B cell (primary cell): ENCODE measurements at regions not wholly inside any gene's neighbourhood (a gene's known extent, or its start where the extent isn't known, plus 50 kb on each side); places are given as distances from the start of the nearest gene placed in this dataset.

Source experiments
- ATAC-seq: fragments of 200-7000 bp; cut with Tn5 transposase; one replicate; pipeline ENCODE4 v1.10.0; 2021; ENCODE audit warnings: low read depth, mild to moderate bottlenecking, moderate number of reproducible peaks, moderate library complexity
- CTCF ChIA-PET: fragments of 350-600 bp; sonication (Branson Sonifier 250); formaldehyde crosslinking; loops from one replicate; lab custom pipeline; 2021; ENCODE audit warnings: antibody characterized with exemption, inconsistent platforms; lab: Charles Lee
- POLR2A ChIA-PET: fragments of 350-600 bp; sonication (Branson Sonifier 250); formaldehyde crosslinking; loops from one replicate; lab custom pipeline; 2021; ENCODE audit warnings: antibody characterized with exemption; lab: Charles Lee
- DNase-seq: peaks from one replicate; pipeline ENCODE4 v3.0.0; 2013
- H2AFZ ChIP-seq: 2 replicates; pipeline ENCODE4 v1.6.1; 2012; ENCODE audit warnings: mild to moderate bottlenecking, low read depth, low read length; ENCODE audit not compliant: insufficient read depth, poor library complexity, severe bottlenecking
- H3K27ac ChIP-seq, 2 donors: 1 replicate in 1 of 2; 2 replicates in 1 of 2; pipeline ENCODE4 v1.5.1; 2012 to 2013; ENCODE audit warnings: low read length in 2 of 2, mild to moderate bottlenecking in 2 of 2, moderate library complexity in 1 of 2
- H3K27me3 ChIP-seq, 4 experiments: fragments of 200-600 bp in 1 of 4; sonication (generic) in 1 of 4; replicated peaks in 1 of 4; 1 replicate in 2 of 4; 2 replicates in 2 of 4; pipeline versions ENCODE4 v1.6.1 to v1.7.0; 2013 to 2016; ENCODE audit warnings: low read length in 3 of 4, mild to moderate bottlenecking in 2 of 4, mixed read lengths in 1 of 4, moderate library complexity in 1 of 4; ENCODE audit not compliant: insufficient read depth in 4 of 4, control insufficient read depth in 3 of 4; ENCODE audit errors: control extremely low read depth in 1 of 4
- H3K36me3 ChIP-seq, 2 experiments: replicated peaks in 1 of 2; 1 replicate in 1 of 2; 2 replicates in 1 of 2; pipeline versions ENCODE4 v1.6.1 to v1.7.1; 2013; ENCODE audit warnings: low read length in 1 of 2; ENCODE audit not compliant: insufficient read depth in 2 of 2, control insufficient read depth in 1 of 2; ENCODE audit errors: control extremely low read depth in 1 of 2, extremely low read depth in 1 of 2
- H3K4me1 ChIP-seq, 2 donors: fragments of 200-600 bp in 1 of 2; sonication (generic) in 1 of 2; 1 replicate in 1 of 2; 2 replicates in 1 of 2; pipeline versions ENCODE4 v1.5.1 to v1.6.1; 2013 to 2017; ENCODE audit warnings: low read length in 2 of 2; ENCODE audit not compliant: control insufficient read depth in 2 of 2, insufficient read depth in 2 of 2
- H3K4me2 ChIP-seq: replicated peaks from 2 replicates; pipeline ENCODE3; 2012; ENCODE audit warnings: mild to moderate bottlenecking, low read depth, low read length; ENCODE audit not compliant: poor library complexity, severe bottlenecking
- H3K4me3 ChIP-seq, 5 experiments: fragments of 200-600 bp in 1 of 5; sonication (generic) in 1 of 5; 1 replicate in 3 of 5; 2 replicates in 2 of 5; pipeline versions ENCODE4 v1.5.1 to v1.7.0; 2011 to 2016; ENCODE audit warnings: low read length in 4 of 5, mild to moderate bottlenecking in 4 of 5, low read depth in 2 of 5, control low read depth in 1 of 5, moderate library complexity in 1 of 5; ENCODE audit not compliant: insufficient read depth in 1 of 5; ENCODE audit errors: control extremely low read depth in 1 of 5, extremely low read depth in 1 of 5
- H3K79me2 ChIP-seq: fragments of 200-600 bp; sonication (generic); one replicate; pipeline ENCODE4 v1.6.0; 2016; ENCODE audit warnings: low read length; ENCODE audit not compliant: control insufficient read depth, insufficient read depth
- H3K9ac ChIP-seq: fragments of 200-600 bp; sonication (generic); 2 replicates; pipeline ENCODE4 v1.6.1; 2017; ENCODE audit warnings: mild to moderate bottlenecking, low read length, moderate library complexity
- H3K9me3 ChIP-seq, 3 donors: one replicate each; pipeline versions ENCODE4 v1.6.1 to v1.7.1; 2013; ENCODE audit warnings: low read length in 2 of 3; ENCODE audit not compliant: control insufficient read depth in 2 of 3, insufficient read depth in 1 of 3; ENCODE audit errors: control extremely low read depth in 1 of 3
- H4K20me1 ChIP-seq: 2 replicates; pipeline ENCODE4 v1.6.0; 2012; ENCODE audit warnings: mild to moderate bottlenecking, low read length; ENCODE audit not compliant: insufficient read depth, control insufficient read depth, poor library complexity, severe bottlenecking
- H3K27ac Mint-ChIP-seq: one replicate; pipeline ENCODE4 v1.8.0; 2021; ENCODE audit warnings: mixed read lengths
- H3K27me3 Mint-ChIP-seq: one replicate; pipeline ENCODE4 v1.8.0; 2021; ENCODE audit warnings: mixed read lengths
- H3K4me1 Mint-ChIP-seq: one replicate; pipeline ENCODE4 v1.8.0; 2021; ENCODE audit warnings: mixed read lengths
- H3K4me3 Mint-ChIP-seq: one replicate; pipeline ENCODE4 v1.8.0; 2021; ENCODE audit warnings: mixed read lengths
- H3K9me3 Mint-ChIP-seq: one replicate; pipeline ENCODE4 v1.8.0; 2022; ENCODE audit warnings: mixed read lengths; ENCODE audit not compliant: insufficient read depth
- CTCF ChIP-seq: fragments of 200-600 bp; IDR thresholded peaks from one replicate; pipeline ENCODE4 v1.8.0; 2022; ENCODE audit warnings: antibody characterized with exemption, mild to moderate bottlenecking
- EZH2 ChIP-seq: IDR thresholded peaks from 2 replicates; pipeline ENCODE4 v1.6.1; 2012; ENCODE audit warnings: borderline replicate concordance, low read depth, mild to moderate bottlenecking, moderate library complexity, low read length; ENCODE audit not compliant: insufficient read depth, poor library complexity, severe bottlenecking
- WGBS: methylation state at CpG from one replicate; pipeline ENCODE4 v1.1.5; 2013; ENCODE audit warnings: missing lambda C conversion rate; ENCODE audit not compliant: insufficient coverage; 5-methylcytosine and 5-hydroxymethylcytosine counted together
- intact Hi-C: fragments of 100-400 bp; cut with micrococcal nuclease; formaldehyde crosslinking; loops from one replicate; pipeline ENCODE4 v1.10.0; 2022

GRCh38 chr17:77385750-77386501 is 245.2 kb downstream of the SEC14L1 start:
- Histone ChIP-seq H3K4me3 (no peak overlapping the region), H4K20me1 (no peaks in the 10 kb centered on the region)

More at GRCh38 chr17:77385750-77386501, 245.2 kb downstream of the SEC14L1 start:
- Histone ChIP-seq H3K9ac (no peak overlapping the region), H3K4me1 (peaks cover 23 to 52% of the 10 kb centered on the region in 2 donors), H3K27ac (no peak overlapping the region), H3K79me2 (peaks cover 42% of the 10 kb centered on the region), H3K36me3 (no peaks in the 10 kb centered on the region), H3K27me3 (no peaks in the 10 kb centered on the region), H3K9me3 (no peaks in the 10 kb centered on the region), H3K4me2 (no peak overlapping the region), H2AFZ (no peak overlapping the region)
- 95% methylated on average over 16 of the region's 16 CpGs for WGBS
- DNase-seq (no peak), ATAC-seq (no peak)
- H3K27me3 Mint-ChIP-seq, result no peaks in the 10 kb centered on the region
- no peak for TF ChIP-seq EZH2
- TF ChIP-seq CTCF, result no peak
- H3K4me1 Mint-ChIP-seq, result peaks cover 35% of the 10 kb centered on the region
- POLR2A ChIA-PET, result interaction anchor here (0.6 kb wide), 1 partner anchor 36 kb away, joined by 3 read pairs; no protein-coding TSS in a partner anchor
- CTCF ChIA-PET, result interaction anchor here (1.1 kb wide), 2 partner anchors 27 to 61 kb away, joined by 3 read pairs; no protein-coding TSS in a partner anchor
- intact Hi-C loops, result no loop called here
- no peak overlapping the region for H3K4me3 Mint-ChIP-seq
- no peaks in the 10 kb centered on the region for H3K9me3 Mint-ChIP-seq
- no peak overlapping the region for H3K27ac Mint-ChIP-seq
